GM23248 (cell line): ENCODE measurements at regions not wholly inside any gene's neighbourhood (a gene's known extent, or its start where the extent isn't known, plus 50 kb on each side); places are given as distances from the start of the nearest gene placed in this dataset.

Experiments
- DNase-seq: peaks from one replicate; pipeline ENCODE4 v3.0.0-alpha.2; 2015
- H2AFZ ChIP-seq: fragments of 200-600 bp; sonication (generic); 2 replicates; pipeline ENCODE4 v1.6.1; 2016; ENCODE audit warnings: antibody characterized with exemption
- H3F3A ChIP-seq: fragments of 200-600 bp; sonication (generic); 2 replicates; pipeline ENCODE4 v1.6.1; 2016; ENCODE audit warnings: mild to moderate bottlenecking, antibody characterized with exemption, mixed run types; ENCODE audit not compliant: insufficient read depth
- H3K27ac ChIP-seq: fragments of 200-600 bp; sonication (generic); 2 replicates; pipeline ENCODE4 v1.5.1; 2016; ENCODE audit warnings: mild to moderate bottlenecking
- H3K27me3 ChIP-seq: fragments of 200-600 bp; sonication (generic); replicated peaks from 2 replicates; pipeline ENCODE4 v1.6.1; 2016; ENCODE audit warnings: mild to moderate bottlenecking; ENCODE audit not compliant: insufficient read depth
- H3K36me3 ChIP-seq: fragments of 200-600 bp; sonication (generic); 2 replicates; pipeline ENCODE4 v1.6.1; 2016; ENCODE audit warnings: low read depth, mild to moderate bottlenecking
- H3K4me1 ChIP-seq: fragments of 200-600 bp; sonication (generic); 2 replicates; pipeline ENCODE4 v1.6.1; 2016; ENCODE audit warnings: mild to moderate bottlenecking; ENCODE audit not compliant: insufficient read depth
- H3K4me2 ChIP-seq: fragments of 200-600 bp; sonication (generic); one replicate; pipeline ENCODE4 v1.6.1; 2016; ENCODE audit warnings: mild to moderate bottlenecking; ENCODE audit not compliant: unreplicated experiment
- H3K4me3 ChIP-seq: fragments of 200-600 bp; sonication (generic); 2 replicates; pipeline ENCODE4 v1.5.1; 2016; ENCODE audit warnings: mild to moderate bottlenecking
- H3K79me2 ChIP-seq: fragments of 200-600 bp; sonication (generic); 2 replicates; pipeline ENCODE4 v1.6.1; 2016; ENCODE audit warnings: mild to moderate bottlenecking; ENCODE audit not compliant: insufficient read depth
- H3K9ac ChIP-seq: fragments of 200-600 bp; sonication (generic); 2 replicates; pipeline ENCODE4 v1.6.1; 2016; ENCODE audit warnings: mild to moderate bottlenecking
- H3K9me2 ChIP-seq: fragments of 200-600 bp; sonication (generic); 2 replicates; pipeline ENCODE4 v1.6.1; 2016; ENCODE audit warnings: mixed run types, mild to moderate bottlenecking, moderate library complexity; ENCODE audit not compliant: insufficient read depth
- H3K9me3 ChIP-seq: fragments of 200-600 bp; sonication (generic); one replicate; pipeline ENCODE4 v1.6.1; 2017; ENCODE audit warnings: low read depth
- H4K20me1 ChIP-seq: fragments of 200-600 bp; sonication (generic); 2 replicates; pipeline ENCODE4 v1.6.0; 2016; ENCODE audit not compliant: insufficient read depth
- EZH2 ChIP-seq: fragments of 200-600 bp; sonication (generic); IDR thresholded peaks from 2 replicates; pipeline ENCODE4 v1.6.1; 2018; ENCODE audit warnings: antibody characterized with exemption, mild to moderate bottlenecking; ENCODE audit not compliant: insufficient read depth, poor library complexity, severe bottlenecking
- EZH2phosphoT487 ChIP-seq: fragments of 200-600 bp; sonication (generic); IDR thresholded peaks from 2 replicates; pipeline ENCODE4 v1.6.1; 2018; ENCODE audit warnings: antibody characterized with exemption, moderate library complexity, mild to moderate bottlenecking, low read depth; ENCODE audit not compliant: insufficient read depth
- WGBS, 2 experiments: methylation state at CpG; one replicate each; pipeline ENCODE4 v1.1.6; 2015 to 2017; ENCODE audit warnings: low lambda C conversion rate in 2 of 2, low coverage in 1 of 2; ENCODE audit errors: missing lambda C conversion rate in 2 of 2; 5-methylcytosine and 5-hydroxymethylcytosine counted together
- in situ Hi-C: fragments of 300-500 bp; cut with MboI; formaldehyde crosslinking; loops from 2 replicates; pipeline ENCODE4 v1.15.0; 2020

DNA sequence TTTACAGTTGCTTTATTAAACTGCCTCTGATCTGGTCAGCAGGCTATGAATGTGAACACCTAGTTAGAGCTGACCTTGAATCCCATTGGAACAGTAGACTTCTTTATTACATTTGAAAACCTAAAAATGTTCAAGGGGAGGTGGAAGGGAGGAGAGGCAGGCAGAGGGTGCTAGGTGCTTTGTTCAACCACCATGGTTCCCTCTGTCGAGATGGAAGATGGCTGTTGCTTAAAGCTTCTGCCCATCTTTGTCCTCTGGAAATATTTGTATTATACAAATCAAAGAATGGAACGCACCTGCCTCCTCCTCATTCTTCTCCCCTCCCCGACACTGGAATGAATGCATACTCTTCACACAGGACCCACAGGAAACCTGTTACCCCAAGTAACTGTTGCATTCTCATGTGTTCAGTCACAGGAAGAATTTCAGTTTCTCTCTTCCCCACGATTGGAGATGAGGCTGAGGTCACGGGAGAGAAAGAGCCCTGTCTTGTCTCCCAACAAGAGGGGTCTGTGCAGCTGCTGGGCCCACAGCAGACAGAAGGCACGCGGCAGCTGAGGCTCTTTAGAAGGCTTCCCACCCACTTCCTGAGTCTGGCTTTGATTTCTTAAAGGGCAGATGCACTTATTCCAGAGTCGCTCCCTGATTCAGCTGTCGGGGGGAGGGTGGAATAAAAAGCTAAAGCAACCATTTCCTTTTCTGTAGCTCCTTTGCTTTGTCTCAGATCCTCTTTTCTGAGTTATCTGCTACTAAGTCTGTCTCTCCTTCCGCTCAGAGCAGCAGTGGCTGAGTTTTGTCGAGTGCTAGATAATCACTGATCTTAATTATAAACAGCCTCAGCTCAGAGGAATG lies 217.9 kb upstream of the BTG1 start:
- no peak for TF ChIP-seq EZH2
- TF ChIP-seq EZH2phosphoT487 = no peak
- Histone ChIP-seq H3K27me3 (no peaks in the 10 kb centered on the region), H3F3A (no peaks in the 10 kb centered on the region), H3K36me3 (no peaks in the 10 kb centered on the region), H3K27ac (no peak overlapping the region), H3K4me3 (peak overlapping the region; percentile 45), H3K79me2 (no peaks in the 10 kb centered on the region), H3K9me2 (no peaks in the 10 kb centered on the region), H3K4me2 (peak overlapping the region; percentile 67), H3K4me1 (peaks cover 7% of the 10 kb centered on the region), H3K9me3 (no peaks in the 10 kb centered on the region), H4K20me1 (no peaks in the 10 kb centered on the region), H2AFZ (peak overlapping the region; percentile 95), H3K9ac (peak overlapping the region; percentile 24; the same call in 1 of the 2 replicates)
- WGBS, 2 experiments = 36 to 39% methylated on average over 11 of the region's 11 CpGs
- in situ Hi-C loops = no loop called here
- peak; percentile 54 for DNase-seq

DNA sequence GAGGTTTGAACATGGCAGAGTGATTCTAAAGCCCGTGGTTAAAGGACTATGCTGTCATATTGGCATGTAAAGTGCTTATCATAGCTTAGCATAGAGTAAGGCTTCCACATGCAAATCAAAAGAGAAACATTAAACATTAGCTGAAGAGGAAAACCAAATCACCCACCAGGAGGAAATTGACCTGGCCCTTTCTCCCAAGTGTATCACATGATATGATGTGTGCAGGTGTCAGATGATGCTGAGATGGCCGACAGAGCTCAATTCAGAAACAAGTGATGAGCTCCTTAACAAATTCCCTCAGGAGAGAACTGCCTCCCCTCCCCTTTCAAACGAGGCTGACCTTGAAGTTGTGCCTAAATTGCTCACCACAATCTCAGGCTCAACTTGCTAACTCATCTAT lies 217.1 kb upstream of the BTG1 start:
- Histone ChIP-seq H3F3A (no peaks in the 10 kb centered on the region), H3K79me2 (no peaks in the 10 kb centered on the region), H3K4me3 (no peak overlapping the region), H3K9me3 (no peaks in the 10 kb centered on the region), H2AFZ (no peak overlapping the region), H3K4me2 (no peak overlapping the region), H3K36me3 (no peaks in the 10 kb centered on the region), H3K27ac (no peak overlapping the region), H3K4me1 (peaks cover 7% of the 10 kb centered on the region), H3K27me3 (no peaks in the 10 kb centered on the region), H3K9me2 (no peaks in the 10 kb centered on the region), H3K9ac (no peak overlapping the region), H4K20me1 (no peaks in the 10 kb centered on the region)
- in situ Hi-C loops = no loop called here
- 55 to 62% methylated on average over 3 of the region's 3 CpGs for WGBS, 2 experiments
- no peak for TF ChIP-seq EZH2
- no peak for DNase-seq

DNA sequence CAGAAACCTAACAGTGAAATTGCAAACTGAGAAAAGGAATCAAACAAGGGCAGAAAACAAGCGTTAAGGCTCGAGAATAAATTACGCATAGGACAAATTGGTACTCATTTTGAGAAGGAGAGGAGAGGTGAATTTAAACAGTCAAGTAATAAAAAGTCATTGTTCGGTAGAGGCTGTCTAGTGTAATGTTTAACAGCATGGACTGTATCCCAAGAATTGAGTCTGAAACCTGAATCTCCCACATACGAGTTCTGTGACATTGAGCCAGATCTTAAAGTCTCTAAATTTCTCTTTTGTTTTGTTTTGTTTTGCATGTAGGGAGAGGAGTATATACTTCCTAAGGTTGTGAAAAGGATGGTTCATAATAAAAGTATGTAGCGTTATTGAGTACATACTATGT lies 216.5 kb upstream of the BTG1 start:
- Histone ChIP-seq H3F3A (no peaks in the 10 kb centered on the region), H3K9ac (no peak overlapping the region), H3K9me2 (no peaks in the 10 kb centered on the region), H3K9me3 (no peaks in the 10 kb centered on the region), H2AFZ (0 out of 2 replicates have a peak overlapping the region, but pooled peaks have one; percentile 13), H3K27me3 (no peaks in the 10 kb centered on the region), H3K4me2 (no peak overlapping the region), H3K4me3 (no peak overlapping the region), H3K4me1 (peaks cover 7% of the 10 kb centered on the region), H3K36me3 (no peaks in the 10 kb centered on the region), H4K20me1 (no peaks in the 10 kb centered on the region), H3K27ac (no peak overlapping the region), H3K79me2 (no peaks in the 10 kb centered on the region)
- 73 to 76% methylated on average over 6 of the region's 6 CpGs for WGBS, 2 experiments
- TF ChIP-seq EZH2 (no peak), EZH2phosphoT487 (no peak)
- in situ Hi-C loops = no loop called here
- DNase-seq = no peak

DNA sequence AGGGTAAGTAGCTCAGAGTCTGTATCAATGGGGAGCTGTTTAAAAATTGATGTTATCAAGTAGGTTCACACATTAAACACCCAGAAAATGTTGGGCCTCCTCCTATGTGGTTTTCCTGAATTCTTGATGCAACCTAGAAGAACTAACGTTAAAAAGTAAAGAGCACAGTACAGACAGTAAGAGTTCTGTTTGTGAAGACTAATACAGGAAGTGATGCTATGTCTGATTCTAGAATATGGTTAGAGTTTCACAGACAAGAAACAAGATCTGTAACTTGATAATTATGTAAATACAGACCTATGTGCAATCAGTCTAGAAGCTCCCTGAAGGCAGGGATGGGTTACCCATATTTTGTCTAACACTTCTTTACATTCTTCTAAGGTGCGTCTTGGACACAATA lies 214.9 kb upstream of the BTG1 start:
- Histone ChIP-seq H3K9me3 (no peaks in the 10 kb centered on the region), H3K9me2 (no peaks in the 10 kb centered on the region), H3K27me3 (no peaks in the 10 kb centered on the region), H3K4me2 (no peak overlapping the region), H3K27ac (no peak overlapping the region), H2AFZ (no peak overlapping the region), H3K36me3 (no peaks in the 10 kb centered on the region), H4K20me1 (no peaks in the 10 kb centered on the region), H3K4me1 (peaks cover 7% of the 10 kb centered on the region), H3K9ac (no peak overlapping the region), H3F3A (no peaks in the 10 kb centered on the region), H3K4me3 (no peak overlapping the region), H3K79me2 (no peaks in the 10 kb centered on the region)
- DNase-seq = no peak
- no peak for TF ChIP-seq EZH2phosphoT487
- no peak for TF ChIP-seq EZH2
- in situ Hi-C loops = no loop called here
- 68 to 75% methylated on average over 2 of the region's 2 CpGs for WGBS, 2 experiments
